Lower lobe of right lung (tissue), 2 donors: ENCODE measurements at regions not wholly inside any gene's neighbourhood (a gene's known extent, or its start where the extent isn't known, plus 50 kb on each side); places are given as distances from the start of the nearest gene placed in this dataset.
A peak's percentile ranks its signal among the peaks of the same experiment; 100 is the strongest.

Source experiments
- ATAC-seq, 2 donors: fragments of 200-7000 bp; cut with Tn5 transposase; one replicate each; pipeline ENCODE4 v1.9.1; 2020 to 2022; ENCODE audit warnings: mild to moderate bottlenecking in 2 of 2, moderate library complexity in 2 of 2
- DNase-seq: peaks from one replicate; pipeline ENCODE4 v3.0.0-alpha.2; 2020
- H3K27ac ChIP-seq: fragments of 200-600 bp; one replicate; pipeline ENCODE4 v1.8.0; 2022
- H3K27me3 ChIP-seq: fragments of 200-600 bp; one replicate; pipeline ENCODE4 v1.8.0; 2022; ENCODE audit warnings: low read depth
- H3K36me3 ChIP-seq: fragments of 200-600 bp; one replicate; pipeline ENCODE4 v1.8.0; 2022; ENCODE audit warnings: mild to moderate bottlenecking
- H3K4me1 ChIP-seq: fragments of 200-600 bp; one replicate; pipeline ENCODE4 v1.8.0; 2022
- H3K4me3 ChIP-seq: fragments of 200-600 bp; one replicate; pipeline ENCODE4 v1.8.0; 2022; ENCODE audit warnings: mild to moderate bottlenecking
- H3K9me3 ChIP-seq: fragments of 200-600 bp; one replicate; pipeline ENCODE4 v1.8.0; 2022
- CTCF ChIP-seq: fragments of 200-600 bp; IDR thresholded peaks from one replicate; pipeline ENCODE4 v1.8.0; 2022; ENCODE audit warnings: antibody characterized with exemption, mild to moderate bottlenecking
- intact Hi-C: fragments of 100-400 bp; cut with DNase I; formaldehyde crosslinking; loops from one replicate; pipeline ENCODE4 v1.11.0; 2022
- donor health status: DM: no; HTN: yes; CAD: no; lungs with severe emphysema.

- Histone ChIP-seq H3K27ac (no peak overlapping the region), H3K27me3 (peaks cover 8% of the 10 kb centered on the region), H3K9me3 (no peaks in the 10 kb centered on the region), H3K4me1 (no peaks in the 10 kb centered on the region), H3K36me3 (no peaks in the 10 kb centered on the region), H3K4me3 (no peak overlapping the region)
- TF ChIP-seq CTCF: no peak
- intact Hi-C loops: no loop called here
- ATAC-seq (peak; percentile 68 to 71), DNase-seq (peak; percentile 68)
These were observed 94.3 kb upstream of the NKX2-2 start for GRCh38 chr20:21607971-21608725.

- Histone ChIP-seq H3K36me3 (no peaks in the 10 kb centered on the region), H3K9me3 (peaks cover 9% of the 10 kb centered on the region)
These were observed 87.9 kb upstream of the NKX2-2 start for GRCh38 chr20:21601799-21602198.

DNA sequence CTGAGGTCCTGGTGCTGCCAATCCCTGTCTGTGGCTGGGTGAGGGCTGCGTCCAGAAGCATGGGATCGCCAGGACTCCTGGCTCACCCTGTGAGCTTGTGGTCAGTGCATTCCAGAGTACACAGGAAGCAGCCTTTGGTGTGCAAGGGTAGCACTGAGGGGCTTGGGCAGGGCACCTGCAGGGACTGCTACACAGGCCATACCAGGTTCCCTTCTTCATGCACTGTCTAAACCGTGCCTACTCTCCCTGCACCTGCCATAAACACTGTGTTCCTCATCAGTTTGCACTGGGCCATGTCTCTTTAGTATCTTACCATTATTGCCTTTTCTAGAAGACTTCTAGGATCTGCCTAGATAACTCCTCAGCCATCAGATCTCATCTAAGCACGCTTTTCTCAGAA lies 72.8 kb upstream of the NKX2-2 start:
- no peak overlapping the region for H3K27ac ChIP-seq
- peak in 1 of 2 donors; percentile 17 for ATAC-seq

More at GRCh38 chr20:21601799-21602198, 87.9 kb upstream of the NKX2-2 start:
- Histone ChIP-seq H3K4me3 (no peak overlapping the region), H3K27ac (no peak overlapping the region), H3K27me3 (no peaks in the 10 kb centered on the region), H3K4me1 (no peaks in the 10 kb centered on the region)
- intact Hi-C loops: no loop called here
- no peak for ATAC-seq
- no peak for TF ChIP-seq CTCF
- DNase-seq: no peak

GRCh38 chr20:21583486-21584168 lies 69.8 kb upstream of the NKX2-2 start:
- Histone ChIP-seq H3K4me1 (no peaks in the 10 kb centered on the region), H3K4me3 (no peak overlapping the region), H3K9me3 (no peaks in the 10 kb centered on the region), H3K27ac (no peak overlapping the region), H3K27me3 (no peaks in the 10 kb centered on the region), H3K36me3 (no peaks in the 10 kb centered on the region)
- ATAC-seq (peak in 1 of 2 donors; percentile 56), DNase-seq (no peak)
- intact Hi-C loops: no loop called here
- TF ChIP-seq CTCF: no peak

More for the DNA sequence above, 72.8 kb upstream of the NKX2-2 start:
- no peaks in the 10 kb centered on the region for H3K9me3 ChIP-seq
- intact Hi-C loops: no loop called here
- DNase-seq: no peak
- no peaks in the 10 kb centered on the region for H3K36me3 ChIP-seq
- no peaks in the 10 kb centered on the region for H3K4me1 ChIP-seq
- H3K27me3 ChIP-seq: no peaks in the 10 kb centered on the region
- no peak for TF ChIP-seq CTCF
- no peak overlapping the region for H3K4me3 ChIP-seq

GRCh38 chr20:21577551-21577950 lies 63.7 kb upstream of the NKX2-2 start:
- no peak for TF ChIP-seq CTCF
- no peaks in the 10 kb centered on the region for H3K36me3 ChIP-seq
- DNase-seq: no peak
- H3K27me3 ChIP-seq: peaks cover 14% of the 10 kb centered on the region
- H3K9me3 ChIP-seq: no peaks in the 10 kb centered on the region
- no peak overlapping the region for H3K4me3 ChIP-seq
- no peak overlapping the region for H3K27ac ChIP-seq
- ATAC-seq: no peak
- no peaks in the 10 kb centered on the region for H3K4me1 ChIP-seq
- intact Hi-C loops: no loop called here
